GM12878 (cell line): ENCODE measurements at regions not wholly inside any gene's neighbourhood (a gene's known extent, or its start where the extent isn't known, plus 50 kb on each side); places are given as distances from the start of the nearest gene placed in this dataset.

Source experiments
- ATAC-seq: fragments of 200-7000 bp; cut with Tn5 transposase; 3 replicates; pipeline ENCODE4 v1.9.1; 2020; ENCODE audit warnings: mild to moderate bottlenecking, moderate library complexity
- BruUV-seq: library from RNA; stranded (reverse); fragments of 400-500 nt; replicated peaks from 2 replicates; lab custom pipeline; 2021; lab: Mats Ljungman, UMichigan
- CTCF ChIA-PET: fragments of 300-600 bp; sonication (Branson Sonifier 250); formaldehyde crosslinking; extraction: SDS; loops from one replicate; lab custom pipeline; 2021; ENCODE audit warnings: inconsistent platforms; lab: Yijun Ruan, JAX
- POLR2A ChIA-PET: fragments of 350-600 bp; formaldehyde crosslinking; extraction: SDS; loops from one replicate; lab custom pipeline; 2021; ENCODE audit warnings: inconsistent platforms; lab: Charles Lee
- RAD21 ChIA-PET: fragments of 300-600 bp; sonication (Branson Sonifier 250); formaldehyde crosslinking; loops from one replicate; lab custom pipeline; 2023; ENCODE audit warnings: antibody characterized with exemption; ENCODE audit not compliant: unreplicated experiment; lab: Charles Lee
- SMC1A ChIA-PET: fragments of 300-600 bp; sonication (Branson Sonifier 250); formaldehyde crosslinking; loops from one replicate; lab custom pipeline; 2023; ENCODE audit not compliant: unreplicated experiment, uncharacterized antibody; lab: Charles Lee
- DNase-seq: peaks from one replicate; pipeline ENCODE4 v3.0.0-alpha.2; 2011; ENCODE audit warnings: low read depth, low spot score
- FAIRE-seq: peaks from 3 replicates; lab custom pipeline; 2011; peaks lifted over from hg19 to GRCh38; lab: Jason Lieb, UNC
- H2AFZ ChIP-seq: 2 replicates; pipeline ENCODE4 v1.6.0; 2011; ENCODE audit warnings: low read depth, low read length, control low read depth; ENCODE audit not compliant: control insufficient read depth
- H3K27ac ChIP-seq: 2 replicates; pipeline ENCODE4 v1.5.1; 2011; ENCODE audit warnings: control low read depth; ENCODE audit not compliant: control insufficient read depth, insufficient read depth
- H3K27me3 ChIP-seq, 2 experiments: replicated peaks in 1 of 2; 2 replicates each; pipeline versions ENCODE4 v1.6.0 to v1.6.1; 2011; ENCODE audit warnings: low read length in 1 of 2; ENCODE audit not compliant: control insufficient read depth in 2 of 2, insufficient read depth in 2 of 2
- H3K36me3 ChIP-seq, 2 experiments: 2 replicates each; pipeline ENCODE4 v1.5.1; 2011; ENCODE audit warnings: low read length in 1 of 2; ENCODE audit not compliant: control insufficient read depth in 2 of 2, insufficient read depth in 2 of 2
- H3K4me1 ChIP-seq: 2 replicates; pipeline ENCODE4 v1.6.1; 2011; ENCODE audit warnings: mild to moderate bottlenecking, low read length, moderate library complexity, mixed read lengths; ENCODE audit not compliant: control insufficient read depth, insufficient read depth
- H3K4me2 ChIP-seq: 2 replicates; pipeline ENCODE4 v1.6.0; 2011; ENCODE audit warnings: control low read depth; ENCODE audit not compliant: control insufficient read depth, insufficient read depth
- H3K4me3 ChIP-seq: fragments of 200-600 bp; sonication (generic); 2 replicates; pipeline ENCODE4 v1.5.1; 2016
- H3K79me2 ChIP-seq: 2 replicates; pipeline ENCODE4 v1.6.0; 2011; ENCODE audit warnings: low read length; ENCODE audit not compliant: control insufficient read depth, insufficient read depth
- H3K9ac ChIP-seq: 2 replicates; pipeline ENCODE4 v1.8.0; 2011; ENCODE audit warnings: low read length, control low read depth, mixed read lengths; ENCODE audit not compliant: control insufficient read depth, insufficient read depth
- H3K9me3 ChIP-seq: replicated peaks from 3 replicates; pipeline ENCODE4 v1.5.1; 2011; ENCODE audit warnings: mild to moderate bottlenecking, low read length; ENCODE audit not compliant: control insufficient read depth, insufficient read depth
- H4K20me1 ChIP-seq: 2 replicates; pipeline ENCODE4 v1.6.0; 2011; ENCODE audit not compliant: control insufficient read depth, insufficient read depth
- BCL3 ChIP-seq: IDR thresholded peaks from 2 replicates; pipeline ENCODE4 v1.6.1; 2011; ENCODE audit warnings: borderline replicate concordance, low read depth, mild to moderate bottlenecking, moderate library complexity, low read length; ENCODE audit not compliant: insufficient read depth, poor library complexity, severe bottlenecking
- DPF2 ChIP-seq: fragments of 450-650 bp; IDR thresholded peaks from 2 replicates; pipeline ENCODE4 v1.6.1; 2017; ENCODE audit warnings: mild to moderate bottlenecking
- E4F1 ChIP-seq: fragments of 450-650 bp; IDR thresholded peaks from 2 replicates; pipeline ENCODE4 v1.6.1; 2018; ENCODE audit warnings: borderline replicate concordance, mild to moderate bottlenecking; ENCODE audit not compliant: partially characterized antibody
- MTA2 ChIP-seq: fragments of 450-650 bp; IDR thresholded peaks from 2 replicates; pipeline ENCODE4 v1.6.1; 2016; ENCODE audit warnings: low read depth, mild to moderate bottlenecking, moderate library complexity
- NFXL1 ChIP-seq: fragments of 450-650 bp; IDR thresholded peaks from 2 replicates; pipeline ENCODE4 v1.6.1; 2017; ENCODE audit warnings: antibody characterized with exemption, mild to moderate bottlenecking, borderline replicate concordance
- NR2C2 ChIP-seq: IDR thresholded peaks from 2 replicates; pipeline ENCODE4 v1.6.1; 2011; ENCODE audit warnings: borderline replicate concordance, low read depth; ENCODE audit not compliant: control insufficient read depth, insufficient read length
- PAX5 ChIP-seq: IDR thresholded peaks from 2 replicates; pipeline ENCODE4 v1.6.1; 2011; ENCODE audit warnings: low read depth, low read length, borderline replicate concordance
- POLR2AphosphoS2 ChIP-seq: IDR thresholded peaks from 2 replicates; pipeline ENCODE4 v1.6.1; 2011; ENCODE audit warnings: low read depth, mild to moderate bottlenecking, low read length, improper control_type of control experiment, moderate library complexity
- SIX5 ChIP-seq: IDR thresholded peaks from 2 replicates; pipeline ENCODE4 v1.6.1; 2011; ENCODE audit warnings: mild to moderate bottlenecking, low read depth, low read length, moderate library complexity; ENCODE audit not compliant: severe bottlenecking
- SMAD1 ChIP-seq: fragments of 450-650 bp; IDR thresholded peaks from 2 replicates; pipeline ENCODE4 v1.6.1; 2018; ENCODE audit warnings: mild to moderate bottlenecking, low read depth; ENCODE audit not compliant: partially characterized antibody
- SMARCA5 ChIP-seq: fragments of 450-650 bp; IDR thresholded peaks from 2 replicates; pipeline ENCODE4 v1.6.1; 2017; ENCODE audit warnings: mild to moderate bottlenecking
- SPI1 ChIP-seq: IDR thresholded peaks from 2 replicates; pipeline ENCODE4 v1.6.1; 2011; ENCODE audit warnings: low read depth, mild to moderate bottlenecking, low read length, moderate library complexity, borderline replicate concordance; ENCODE audit not compliant: insufficient read depth
- SREBF1 ChIP-seq: IDR thresholded peaks from 2 replicates; pipeline ENCODE4 v1.6.1; 2012; ENCODE audit warnings: mild to moderate bottlenecking, low read length
- TCF3 ChIP-seq: IDR thresholded peaks from 2 replicates; pipeline ENCODE4 v1.6.1; 2012; ENCODE audit warnings: low read depth, mild to moderate bottlenecking, low read length, borderline replicate concordance; ENCODE audit not compliant: insufficient read depth
- WGBS: methylation state at CpG from one replicate; pipeline ENCODE4 v1.1.6; 2016; ENCODE audit warnings: low lambda C conversion rate; ENCODE audit not compliant: insufficient replicate concordance, insufficient coverage; ENCODE audit errors: missing lambda C conversion rate; 5-methylcytosine and 5-hydroxymethylcytosine counted together
- in situ Hi-C: fragments of 300-500 bp; cut with MboI; formaldehyde crosslinking; loops from 9 replicates; pipeline ENCODE4 v1.14.3; 2018; ENCODE audit warnings: mixed read lengths
- intact Hi-C: fragments of 100-400 bp; cut with micrococcal nuclease; formaldehyde crosslinking; loops from one replicate; pipeline ENCODE4 v1.14.2; 2022; ENCODE audit not compliant: unreplicated experiment

- no peaks in the 10 kb centered on the region for H3K79me2 ChIP-seq
- TF ChIP-seq SIX5 (no peak), SMAD1 (no peak), POLR2AphosphoS2 (no peak)
- no peaks in the 10 kb centered on the region; the same call in 2 of the 3 replicates for H3K9me3 ChIP-seq
- no peak overlapping the region for H2AFZ ChIP-seq
- no peak overlapping the region for H3K9ac ChIP-seq
- POLR2A ChIA-PET: no interaction called here
- intact Hi-C loops: no loop called here
- 32% methylated on average over 15 of the region's 15 CpGs for WGBS
- H3K4me3 ChIP-seq: no peak overlapping the region
- in situ Hi-C loops: no loop called here
- no peaks in the 10 kb centered on the region for H3K4me1 ChIP-seq
- no peaks in the 10 kb centered on the region for H3K27me3 ChIP-seq
- DNase-seq: no peak
- no peak overlapping the region for H3K4me2 ChIP-seq
- no peaks in the 10 kb centered on the region for H4K20me1 ChIP-seq
- ATAC-seq: no peak
- RAD21 ChIA-PET: no interaction called here
- H3K36me3 ChIP-seq: no peaks in the 10 kb centered on the region
- SMC1A ChIA-PET: no interaction called here
- no peak for FAIRE-seq
- CTCF ChIA-PET: no interaction called here
- H3K27ac ChIP-seq: no peak overlapping the region
- BruUV-seq: no TSS peak
These were observed 396.5 kb downstream of the SMOC2 start for GRCh38 chr6:168837254-168838036.

- no TSS peak for BruUV-seq
- Histone ChIP-seq H3K9me3 (no peaks in the 10 kb centered on the region), H3K4me3 (no peak overlapping the region), H3K9ac (no peak overlapping the region), H3K4me1 (no peaks in the 10 kb centered on the region), H3K27ac (no peak overlapping the region), H3K27me3 (no peaks in the 10 kb centered on the region), H4K20me1 (no peaks in the 10 kb centered on the region), H3K36me3 (no peaks in the 10 kb centered on the region), H2AFZ (no peak overlapping the region), H3K79me2 (no peaks in the 10 kb centered on the region), H3K4me2 (no peak overlapping the region)
- DNase-seq: no peak
- RAD21 ChIA-PET: no interaction called here
- intact Hi-C loops (no loop called here), in situ Hi-C loops (no loop called here)
- SMC1A ChIA-PET: no interaction called here
- POLR2A ChIA-PET: no interaction called here
- no peak for ATAC-seq
- FAIRE-seq: no peak
- CTCF ChIA-PET: no interaction called here
- 66% methylated on average over 9 of the region's 9 CpGs for WGBS
- TF ChIP-seq MTA2: no peak
- no peak for TF ChIP-seq NR2C2
- TF ChIP-seq SREBF1: no peak
- TF ChIP-seq BCL3: no peak
- no peak for TF ChIP-seq DPF2
- no peak for TF ChIP-seq TCF3
- no peak for TF ChIP-seq SMARCA5
- TF ChIP-seq PAX5: no peak
- no peak for TF ChIP-seq SPI1
- TF ChIP-seq E4F1: no peak
- no peak for TF ChIP-seq NFXL1
These were observed 395.0 kb downstream of the SMOC2 start for GRCh38 chr6:168835991-168836390.
